ENCODE measurements at regions not wholly inside any gene's neighbourhood (a gene's known extent, or its start where the extent isn't known, plus 50 kb on each side); places are given as distances from the start of the nearest gene placed in this dataset.

DNA sequence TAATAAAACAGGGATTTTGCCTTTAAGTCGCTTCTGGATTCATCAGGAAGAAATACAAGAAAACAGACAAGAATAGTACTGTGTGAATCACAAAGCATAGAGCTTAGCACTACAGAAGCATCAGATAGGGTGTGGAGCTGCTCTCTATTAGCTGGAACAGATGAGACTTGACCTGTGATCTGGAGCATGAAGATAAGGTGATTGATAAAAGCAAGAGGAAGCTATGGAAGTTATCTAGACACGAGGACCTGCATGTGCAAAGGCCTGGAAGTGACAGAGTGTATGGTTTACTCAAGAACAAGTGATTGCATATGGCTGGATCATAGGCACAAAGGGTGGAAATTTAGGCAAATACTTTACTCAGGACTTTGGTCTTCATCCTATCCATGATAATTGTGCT, 112.9 kb upstream of the MLIP start:
- Histone ChIP-seq H2AFZ (ENCODE audit: low read length) (no peak overlapping the region), H3K4me3 (ENCODE audit: low read length in 2 of 2) (no peak overlapping the region), H3K4ac (ENCODE audit: low read length) (no peak overlapping the region), H3K79me1 (ENCODE audit: low read depth, low read length) (no peaks in the 10 kb centered on the region), H3K14ac (ENCODE audit: low read length) (no peak overlapping the region), H2BK15ac (ENCODE audit: low read length) (no peak overlapping the region), H3K23ac (ENCODE audit: low read depth, low read length, poor library complexity) (no peak overlapping the region), H3K9ac (ENCODE audit: low read depth, low read length, poor library complexity) (no peak overlapping the region), H3K27me3 (ENCODE audit: control insufficient read depth in 3 of 3, insufficient read depth in 3 of 3, low read depth in 1 of 3, low read length in 3 of 3) (no peaks in the 10 kb centered on the region), H2BK5ac (ENCODE audit: low read length) (no peak overlapping the region), H3K4me1 (ENCODE audit: control insufficient read depth in 2 of 2, insufficient read depth in 1 of 2, low read depth in 1 of 2, low read length in 2 of 2) (no peaks in the 10 kb centered on the region), H2BK12ac (ENCODE audit: low read length) (no peak overlapping the region), H3K27ac (replicated peaks; ENCODE audit: low read length) (no peak overlapping the region), H4K91ac (ENCODE audit: low read depth, low read length, poor library complexity) (no peak overlapping the region), H2AK5ac (ENCODE audit: low read depth, low read length) (no peak overlapping the region), H3K36me3 (replicated peaks in 1 of 2; ENCODE audit: control insufficient read depth in 2 of 2, insufficient read depth in 2 of 2, low read length in 2 of 2) (no peaks in the 10 kb centered on the region), H3K4me2 (ENCODE audit: insufficient read depth, low read length, poor library complexity, severe bottlenecking) (no peak overlapping the region), H3K18ac (ENCODE audit: low read length) (no peak overlapping the region), H3K9me3 (replicated peaks in 1 of 2; ENCODE audit: control insufficient read depth in 2 of 2, insufficient read depth in 1 of 2, low read depth in 1 of 2, low read length in 2 of 2) (no peaks in the 10 kb centered on the region), H4K8ac (ENCODE audit: low read depth, low read length) (no peak overlapping the region), H2BK120ac (ENCODE audit: low read depth, low read length) (no peak overlapping the region)
- no CpG with 5 or more reads among the region's 2 CpGs for WGBS, 2 donors (ENCODE audit: extremely low coverage in 2 of 2, insufficient read length in 2 of 2, insufficient replicate concordance in 1 of 2)
- DNase-seq (ENCODE audit: low spot score): no peak

DNA sequence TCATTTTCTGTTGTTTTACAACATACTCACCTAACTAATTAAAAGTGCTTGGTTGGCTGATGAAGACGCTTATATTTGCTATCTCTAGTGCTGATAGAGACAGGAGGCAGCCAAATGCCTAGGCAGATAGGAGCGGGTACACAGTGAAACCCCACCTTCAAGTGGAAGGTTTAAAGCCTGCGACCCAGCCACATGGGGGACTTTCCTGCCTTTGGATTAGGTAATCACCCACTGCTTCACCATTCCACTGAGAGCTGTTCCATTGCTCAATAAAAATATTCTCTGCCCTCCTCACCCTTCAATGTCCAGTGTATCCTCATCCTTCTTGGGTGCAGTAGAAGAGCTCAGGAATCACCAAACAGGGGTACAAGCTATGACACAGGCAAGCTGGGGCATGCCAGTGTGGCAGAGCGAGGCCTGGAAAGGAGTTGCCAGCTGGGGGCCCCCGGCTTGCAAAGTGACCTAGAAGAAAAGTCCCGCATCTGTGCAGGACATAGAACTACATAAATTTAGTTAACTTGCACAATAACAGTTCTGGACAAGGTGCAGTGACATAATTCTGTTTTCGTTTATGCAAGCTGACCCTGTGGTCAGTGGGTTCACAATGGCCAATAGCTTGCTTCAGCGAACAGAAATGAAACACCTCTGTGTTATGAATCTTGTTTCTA, 112.0 kb upstream of the MLIP start:
- Histone ChIP-seq H2AK5ac (ENCODE audit: low read depth, low read length) (no peak overlapping the region), H4K91ac (ENCODE audit: low read depth, low read length, poor library complexity) (no peak overlapping the region), H2BK5ac (ENCODE audit: low read length) (no peak overlapping the region), H3K4ac (ENCODE audit: low read length) (no peak overlapping the region), H3K27ac (replicated peaks; ENCODE audit: low read length) (no peak overlapping the region), H2BK120ac (ENCODE audit: low read depth, low read length) (no peak overlapping the region), H3K4me3 (ENCODE audit: low read length in 2 of 2) (no peak overlapping the region), H3K27me3 (ENCODE audit: control insufficient read depth in 3 of 3, insufficient read depth in 3 of 3, low read depth in 1 of 3, low read length in 3 of 3) (no peaks in the 10 kb centered on the region), H3K18ac (ENCODE audit: low read length) (no peak overlapping the region), H3K9ac (ENCODE audit: low read depth, low read length, poor library complexity) (no peak overlapping the region), H2BK15ac (ENCODE audit: low read length) (no peak overlapping the region), H3K4me2 (ENCODE audit: insufficient read depth, low read length, poor library complexity, severe bottlenecking) (no peak overlapping the region), H2BK12ac (ENCODE audit: low read length) (no peak overlapping the region), H3K9me3 (replicated peaks in 1 of 2; ENCODE audit: control insufficient read depth in 2 of 2, insufficient read depth in 1 of 2, low read depth in 1 of 2, low read length in 2 of 2) (no peaks in the 10 kb centered on the region), H3K4me1 (ENCODE audit: control insufficient read depth in 2 of 2, insufficient read depth in 1 of 2, low read depth in 1 of 2, low read length in 2 of 2) (no peaks in the 10 kb centered on the region), H3K79me1 (ENCODE audit: low read depth, low read length) (no peaks in the 10 kb centered on the region), H3K14ac (ENCODE audit: low read length) (no peak overlapping the region), H3K23ac (ENCODE audit: low read depth, low read length, poor library complexity) (no peak overlapping the region), H3K36me3 (replicated peaks in 1 of 2; ENCODE audit: control insufficient read depth in 2 of 2, insufficient read depth in 2 of 2, low read length in 2 of 2) (no peaks in the 10 kb centered on the region), H4K8ac (ENCODE audit: low read depth, low read length) (no peak overlapping the region), H2AFZ (ENCODE audit: low read length) (no peak overlapping the region)
- WGBS, 2 donors (ENCODE audit: extremely low coverage in 2 of 2, insufficient read length in 2 of 2, insufficient replicate concordance in 1 of 2): no CpG with 5 or more reads among the region's 8 CpGs
- no peak for DNase-seq (ENCODE audit: low spot score)

DNA sequence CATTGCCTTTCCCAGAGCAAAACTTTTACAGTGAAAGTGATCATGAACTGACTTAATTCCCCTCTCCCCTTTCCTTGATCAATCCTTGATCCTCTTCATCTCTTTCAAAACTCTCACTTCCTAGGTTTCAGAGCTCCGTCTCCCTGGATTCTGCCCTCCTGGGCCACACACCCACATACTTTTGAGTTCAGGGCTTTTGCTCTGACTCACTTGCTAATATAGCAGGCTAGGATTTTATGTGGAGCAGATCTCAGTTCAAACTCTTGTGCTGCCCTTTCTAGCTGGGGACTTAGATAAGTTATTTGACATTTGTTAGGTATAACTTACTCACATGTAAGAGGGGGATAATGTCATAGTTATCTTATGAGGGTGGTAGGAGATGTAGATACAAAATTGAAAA, 109.1 kb upstream of the MLIP start:
- Histone ChIP-seq H2BK5ac (ENCODE audit: low read length) (no peak overlapping the region), H2BK15ac (ENCODE audit: low read length) (no peak overlapping the region)
- WGBS, 2 donors (ENCODE audit: extremely low coverage in 2 of 2, insufficient read length in 2 of 2, insufficient replicate concordance in 1 of 2): no CpG with 5 or more reads among the region's 1 CpG

DNA sequence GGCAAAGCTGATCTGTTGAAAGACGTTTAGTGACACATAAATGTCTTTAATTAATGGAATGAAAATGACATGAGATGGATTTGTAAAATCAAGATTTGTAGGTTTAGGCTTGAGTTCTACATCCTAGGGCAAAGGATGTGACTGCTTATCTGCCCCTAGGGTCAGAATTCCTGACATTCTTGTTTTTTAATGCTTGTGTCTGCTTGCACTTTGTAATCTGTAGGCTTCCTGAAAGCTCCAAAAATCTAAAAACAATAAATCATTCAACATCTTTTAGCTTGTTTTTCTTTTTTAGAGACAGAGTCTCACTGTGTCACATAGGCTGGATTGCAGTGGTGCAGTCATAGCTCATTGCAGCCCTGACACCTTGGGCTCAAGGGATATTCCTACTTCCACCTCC, 107.9 kb upstream of the MLIP start:
- no peaks in the 10 kb centered on the region for H3K9me3 ChIP-seq (replicated peaks in 1 of 2; ENCODE audit: control insufficient read depth in 2 of 2, insufficient read depth in 1 of 2, low read depth in 1 of 2, low read length in 2 of 2)
- no peak overlapping the region for H3K9ac ChIP-seq (ENCODE audit: low read depth, low read length, poor library complexity)
- no peak overlapping the region for H3K27ac ChIP-seq (replicated peaks; ENCODE audit: low read length)
- no peak overlapping the region for H2AK5ac ChIP-seq (ENCODE audit: low read depth, low read length)
- H3K4me3 ChIP-seq (ENCODE audit: low read length in 2 of 2): no peak overlapping the region
- H2BK5ac ChIP-seq (ENCODE audit: low read length): no peak overlapping the region
- no peaks in the 10 kb centered on the region for H3K36me3 ChIP-seq (replicated peaks in 1 of 2; ENCODE audit: control insufficient read depth in 2 of 2, insufficient read depth in 2 of 2, low read length in 2 of 2)
- H2BK120ac ChIP-seq (ENCODE audit: low read depth, low read length): no peak overlapping the region
- H4K91ac ChIP-seq (ENCODE audit: low read depth, low read length, poor library complexity): no peak overlapping the region
- H3K18ac ChIP-seq (ENCODE audit: low read length): no peak overlapping the region
- H3K27me3 ChIP-seq (ENCODE audit: control insufficient read depth in 3 of 3, insufficient read depth in 3 of 3, low read depth in 1 of 3, low read length in 3 of 3): no peaks in the 10 kb centered on the region
- H2BK15ac ChIP-seq (ENCODE audit: low read length): no peak overlapping the region
- H2BK12ac ChIP-seq (ENCODE audit: low read length): no peak overlapping the region
- no peak overlapping the region for H3K14ac ChIP-seq (ENCODE audit: low read length)
- H3K4me1 ChIP-seq (ENCODE audit: control insufficient read depth in 2 of 2, insufficient read depth in 1 of 2, low read depth in 1 of 2, low read length in 2 of 2): no peaks in the 10 kb centered on the region
- H2AFZ ChIP-seq (ENCODE audit: low read length): no peak overlapping the region
- H3K79me1 ChIP-seq (ENCODE audit: low read depth, low read length): no peaks in the 10 kb centered on the region
- no CpG with 5 or more reads among the region's 1 CpG for WGBS, 2 donors (ENCODE audit: extremely low coverage in 2 of 2, insufficient read length in 2 of 2, insufficient replicate concordance in 1 of 2)
- no peak overlapping the region for H3K23ac ChIP-seq (ENCODE audit: low read depth, low read length, poor library complexity)
- no peak overlapping the region for H3K4ac ChIP-seq (ENCODE audit: low read length)
- DNase-seq (ENCODE audit: low spot score): no peak
- H3K4me2 ChIP-seq (ENCODE audit: insufficient read depth, low read length, poor library complexity, severe bottlenecking): no peak overlapping the region
- H4K8ac ChIP-seq (ENCODE audit: low read depth, low read length): no peak overlapping the region

More for the DNA sequence above, 109.1 kb upstream of the MLIP start:
- Histone ChIP-seq H3K23ac (ENCODE audit: low read depth, low read length, poor library complexity) (no peak overlapping the region), H3K9ac (ENCODE audit: low read depth, low read length, poor library complexity) (no peak overlapping the region), H3K4me3 (ENCODE audit: low read length in 2 of 2) (no peak overlapping the region), H3K27ac (replicated peaks; ENCODE audit: low read length) (no peak overlapping the region), H2AFZ (ENCODE audit: low read length) (no peak overlapping the region), H4K8ac (ENCODE audit: low read depth, low read length) (no peak overlapping the region), H3K27me3 (ENCODE audit: control insufficient read depth in 3 of 3, insufficient read depth in 3 of 3, low read depth in 1 of 3, low read length in 3 of 3) (no peaks in the 10 kb centered on the region), H2BK12ac (ENCODE audit: low read length) (no peak overlapping the region), H3K4me1 (ENCODE audit: control insufficient read depth in 2 of 2, insufficient read depth in 1 of 2, low read depth in 1 of 2, low read length in 2 of 2) (no peaks in the 10 kb centered on the region), H3K79me1 (ENCODE audit: low read depth, low read length) (no peaks in the 10 kb centered on the region), H3K18ac (ENCODE audit: low read length) (no peak overlapping the region), H2AK5ac (ENCODE audit: low read depth, low read length) (no peak overlapping the region), H3K36me3 (replicated peaks in 1 of 2; ENCODE audit: control insufficient read depth in 2 of 2, insufficient read depth in 2 of 2, low read length in 2 of 2) (no peaks in the 10 kb centered on the region), H3K9me3 (replicated peaks in 1 of 2; ENCODE audit: control insufficient read depth in 2 of 2, insufficient read depth in 1 of 2, low read depth in 1 of 2, low read length in 2 of 2) (no peaks in the 10 kb centered on the region), H3K4ac (ENCODE audit: low read length) (no peak overlapping the region), H4K91ac (ENCODE audit: low read depth, low read length, poor library complexity) (no peak overlapping the region), H2BK120ac (ENCODE audit: low read depth, low read length) (no peak overlapping the region), H3K14ac (ENCODE audit: low read length) (no peak overlapping the region), H3K4me2 (ENCODE audit: insufficient read depth, low read length, poor library complexity, severe bottlenecking) (no peak overlapping the region)
- no peak for DNase-seq (ENCODE audit: low spot score)
